ENCODE measurements at regions not wholly inside any gene's neighbourhood (a gene's known extent, or its start where the extent isn't known, plus 50 kb on each side); places are given as distances from the start of the nearest gene placed in this dataset.

DNA sequence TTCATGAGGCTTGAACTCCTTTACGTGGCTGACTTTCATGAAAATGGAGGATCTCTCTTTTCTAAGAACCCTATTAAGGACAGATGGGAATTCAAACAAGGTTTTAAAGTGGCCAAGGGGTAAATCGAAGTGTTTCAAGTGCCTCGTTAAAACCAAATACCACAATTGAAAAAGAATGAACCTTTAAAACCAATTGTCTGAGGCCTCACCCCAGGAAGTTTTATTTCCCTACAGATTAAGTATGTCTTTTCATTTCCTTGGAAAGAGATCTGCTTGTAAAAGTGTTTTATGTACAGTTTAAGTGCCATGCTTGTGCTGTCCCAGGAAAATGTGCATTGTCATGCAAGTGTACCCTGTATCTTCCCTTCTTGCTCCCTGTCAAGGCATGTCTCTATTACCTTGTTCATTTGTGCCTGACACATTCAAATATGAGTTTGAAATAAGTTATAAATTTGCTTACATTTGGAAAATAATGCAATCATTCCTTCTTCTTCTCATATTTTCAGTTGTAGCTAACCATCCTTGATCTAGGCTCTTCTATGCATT is 138.7 kb downstream of the ZPLD1 start:
- Histone ChIP-seq H4K20me1 (ENCODE audit: control insufficient read depth, extremely low read depth, insufficient read depth, low read length) (no peaks in the 10 kb centered on the region), H3K9me3 (ENCODE audit: control insufficient read depth, low read depth, low read length) (no peaks in the 10 kb centered on the region), H3K27me3 (ENCODE audit: control insufficient read depth, extremely low read depth, insufficient read depth, low read length) (peaks cover 4% of the 10 kb centered on the region), H3K4me2 (ENCODE audit: control insufficient read depth, extremely low read depth, insufficient read depth, low read depth, low read length) (no peak overlapping the region), H3K9me1 (ENCODE audit: control insufficient read depth, extremely low read depth, insufficient read depth, low read length) (no peaks in the 10 kb centered on the region), H3K27ac (ENCODE audit: control insufficient read depth, insufficient read depth, low read length) (no peak overlapping the region), H3K36me3 (ENCODE audit: control insufficient read depth in 2 of 2, extremely low read depth in 1 of 2, insufficient read depth in 2 of 2, low read length in 2 of 2) (no peaks in the 10 kb centered on the region), H2AFZ (ENCODE audit: control insufficient read depth, low read length) (no peak overlapping the region), H3K9ac (ENCODE audit: control insufficient read depth, extremely low read depth, insufficient read depth, low read length) (no peak overlapping the region), H3K4me3 (ENCODE audit: control insufficient read depth in 2 of 3, extremely low read depth in 1 of 3, insufficient read depth in 2 of 3, low read depth in 1 of 3, low read length in 3 of 3) (no peak overlapping the region), H3K4me1 (ENCODE audit: control insufficient read depth, extremely low read depth, insufficient read depth, low read length) (no peaks in the 10 kb centered on the region), H3K79me2 (ENCODE audit: control insufficient read depth, insufficient read depth, low read length) (no peaks in the 10 kb centered on the region)
- DNase-seq (ENCODE audit: low read depth, low spot score) (no peak), FAIRE-seq (no peak)
- dilution Hi-C loops (cut with MboI; ENCODE audit: extremely low pct_ligation_motif_present, low sequenced_read_pairs) = no loop called here
- TF ChIP-seq EZH2 (IDR thresholded peaks at IDR 0.05; ENCODE audit: low read length) = no peak
- TF ChIP-seq, protein P1, sequence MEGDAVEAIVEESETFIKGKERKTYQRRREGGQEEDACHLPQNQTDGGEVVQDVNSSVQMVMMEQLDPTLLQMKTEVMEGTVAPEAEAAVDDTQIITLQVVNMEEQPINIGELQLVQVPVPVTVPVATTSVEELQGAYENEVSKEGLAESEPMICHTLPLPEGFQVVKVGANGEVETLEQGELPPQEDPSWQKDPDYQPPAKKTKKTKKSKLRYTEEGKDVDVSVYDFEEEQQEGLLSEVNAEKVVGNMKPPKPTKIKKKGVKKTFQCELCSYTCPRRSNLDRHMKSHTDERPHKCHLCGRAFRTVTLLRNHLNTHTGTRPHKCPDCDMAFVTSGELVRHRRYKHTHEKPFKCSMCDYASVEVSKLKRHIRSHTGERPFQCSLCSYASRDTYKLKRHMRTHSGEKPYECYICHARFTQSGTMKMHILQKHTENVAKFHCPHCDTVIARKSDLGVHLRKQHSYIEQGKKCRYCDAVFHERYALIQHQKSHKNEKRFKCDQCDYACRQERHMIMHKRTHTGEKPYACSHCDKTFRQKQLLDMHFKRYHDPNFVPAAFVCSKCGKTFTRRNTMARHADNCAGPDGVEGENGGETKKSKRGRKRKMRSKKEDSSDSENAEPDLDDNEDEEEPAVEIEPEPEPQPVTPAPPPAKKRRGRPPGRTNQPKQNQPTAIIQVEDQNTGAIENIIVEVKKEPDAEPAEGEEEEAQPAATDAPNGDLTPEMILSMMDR (optimal IDR thresholded peaks at IDR 0.05 in 1 of 3, IDR thresholded peaks at IDR 0.05 in 1 of 3, conservative IDR thresholded peaks at IDR 0.05 in 1 of 3; ENCODE audit: extremely low read depth in 1 of 3, insufficient read depth in 2 of 3, low read length in 3 of 3) = no peak

- Histone ChIP-seq H3K9me1 (ENCODE audit: control insufficient read depth, extremely low read depth, insufficient read depth, low read length) (no peaks in the 10 kb centered on the region), H3K9me3 (ENCODE audit: control insufficient read depth, low read depth, low read length) (no peaks in the 10 kb centered on the region), H2AFZ (ENCODE audit: control insufficient read depth, low read length) (no peak overlapping the region), H3K79me2 (ENCODE audit: control insufficient read depth, insufficient read depth, low read length) (no peaks in the 10 kb centered on the region), H3K27ac (ENCODE audit: control insufficient read depth, insufficient read depth, low read length) (no peak overlapping the region), H3K9ac (ENCODE audit: control insufficient read depth, extremely low read depth, insufficient read depth, low read length) (no peak overlapping the region), H3K4me1 (ENCODE audit: control insufficient read depth, extremely low read depth, insufficient read depth, low read length) (no peaks in the 10 kb centered on the region), H3K27me3 (ENCODE audit: control insufficient read depth, extremely low read depth, insufficient read depth, low read length) (peaks cover 4% of the 10 kb centered on the region), H3K4me3 (ENCODE audit: control insufficient read depth in 2 of 3, extremely low read depth in 1 of 3, insufficient read depth in 2 of 3, low read depth in 1 of 3, low read length in 3 of 3) (no peak overlapping the region), H4K20me1 (ENCODE audit: control insufficient read depth, extremely low read depth, insufficient read depth, low read length) (no peaks in the 10 kb centered on the region), H3K36me3 (ENCODE audit: control insufficient read depth in 2 of 2, extremely low read depth in 1 of 2, insufficient read depth in 2 of 2, low read length in 2 of 2) (no peaks in the 10 kb centered on the region), H3K4me2 (ENCODE audit: control insufficient read depth, extremely low read depth, insufficient read depth, low read depth, low read length) (no peak overlapping the region)
- TF ChIP-seq, protein P1 (optimal IDR thresholded peaks at IDR 0.05 in 1 of 3, IDR thresholded peaks at IDR 0.05 in 1 of 3, conservative IDR thresholded peaks at IDR 0.05 in 1 of 3; ENCODE audit: extremely low read depth in 1 of 3, insufficient read depth in 2 of 3, low read length in 3 of 3) = no peak
- TF ChIP-seq EZH2 (IDR thresholded peaks at IDR 0.05; ENCODE audit: low read length) = no peak
- DNase-seq (ENCODE audit: low read depth, low spot score) (no peak), FAIRE-seq (no peak)
- dilution Hi-C loops (cut with MboI; ENCODE audit: extremely low pct_ligation_motif_present, low sequenced_read_pairs) = no loop called here
These were observed 139.5 kb downstream of the ZPLD1 start for GRCh38 chr3:102574355-102574754.
